T-cell (primary cell): ENCODE measurements at regions not wholly inside any gene's neighbourhood (a gene's known extent, or its start where the extent isn't known, plus 50 kb on each side); places are given as distances from the start of the nearest gene placed in this dataset.

Experiments
- ATAC-seq, 4 experiments: fragments of 200-7000 bp in 3 of 4; fragments of 150-1000 bp in 1 of 4; cut with Tn5 transposase; replicated peaks in 1 of 4; 1 replicate in 3 of 4; 2 replicates in 1 of 4; pipeline ENCODE4 v1.10.0; 2021; ENCODE audit warnings: moderate library complexity in 3 of 4, mild to moderate bottlenecking in 2 of 4, moderate number of reproducible peaks in 1 of 4
- CTCF ChIA-PET, 2 donors: fragments of 300-600 bp; sonication (Branson Sonifier 250); formaldehyde crosslinking; loops; one replicate each; lab custom pipeline; 2022; ENCODE audit warnings: antibody characterized with exemption in 2 of 2; lab: Charles Lee
- POLR2A ChIA-PET, 2 donors: fragments of 300-600 bp; sonication (Branson Sonifier 250); formaldehyde crosslinking; loops; one replicate each; lab custom pipeline; 2022; ENCODE audit warnings: antibody characterized with exemption in 2 of 2; lab: Charles Lee
- DNase-seq, 35 experiments: peaks; one replicate each; pipeline versions ENCODE4 v3.0.0 to v3.0.0-alpha.2; 2013 to 2023
- H3K27ac ChIP-seq: one replicate; pipeline ENCODE4 v1.5.1; 2013; ENCODE audit warnings: low read length
- H3K27me3 ChIP-seq, 2 experiments: replicated peaks in 1 of 2; 1 replicate in 1 of 2; 2 replicates in 1 of 2; pipeline versions ENCODE4 v1.6.1 to v1.7.0; 2013; ENCODE audit warnings: low read length in 1 of 2, mixed read lengths in 1 of 2; ENCODE audit not compliant: control insufficient read depth in 2 of 2, insufficient read depth in 2 of 2; ENCODE audit errors: extremely low read depth in 1 of 2
- H3K36me3 ChIP-seq, 2 donors: 1 replicate in 1 of 2; 2 replicates in 1 of 2; pipeline versions ENCODE4 v1.6.1 to v1.7.0; 2013; ENCODE audit warnings: low read length in 1 of 2; ENCODE audit not compliant: control insufficient read depth in 2 of 2, insufficient read depth in 1 of 2; ENCODE audit errors: extremely low read depth in 1 of 2
- H3K4me1 ChIP-seq, 2 experiments: 1 replicate in 1 of 2; 2 replicates in 1 of 2; pipeline versions ENCODE4 v1.6.1 to v1.7.0; 2013; ENCODE audit warnings: low read length in 2 of 2, mixed read lengths in 1 of 2; ENCODE audit not compliant: insufficient read depth in 2 of 2, control insufficient read depth in 1 of 2; ENCODE audit errors: extremely low read depth in 1 of 2
- H3K4me3 ChIP-seq, 2 donors: 1 replicate in 1 of 2; 2 replicates in 1 of 2; pipeline versions ENCODE4 v1.5.1 to v1.7.0; 2013; ENCODE audit warnings: mild to moderate bottlenecking in 2 of 2, low read length in 1 of 2, moderate library complexity in 1 of 2; ENCODE audit not compliant: control insufficient read depth in 1 of 2; ENCODE audit errors: extremely low read depth in 1 of 2
- H3K9me3 ChIP-seq: 2 replicates; pipeline ENCODE4 v1.7.0; 2013
- H3K27ac Mint-ChIP-seq, 2 donors: one replicate each; pipeline ENCODE4 v1.8.0; 2020 to 2021; ENCODE audit warnings: mild to moderate bottlenecking in 2 of 2, mixed read lengths in 2 of 2
- H3K27me3 Mint-ChIP-seq, 2 donors: one replicate each; pipeline ENCODE4 v1.8.0; 2021 to 2022; ENCODE audit warnings: mixed read lengths in 2 of 2
- H3K36me3 Mint-ChIP-seq: one replicate; pipeline ENCODE4 v1.8.0; 2021; ENCODE audit warnings: mixed read lengths
- H3K4me1 Mint-ChIP-seq, 3 donors: one replicate each; pipeline ENCODE4 v1.8.0; 2020 to 2022; ENCODE audit warnings: mixed read lengths in 3 of 3, mild to moderate bottlenecking in 1 of 3
- H3K4me3 Mint-ChIP-seq, 3 donors: one replicate each; pipeline ENCODE4 v1.8.0; 2020 to 2022; ENCODE audit warnings: mild to moderate bottlenecking in 3 of 3, mixed read lengths in 3 of 3, moderate library complexity in 3 of 3
- H3K9me3 Mint-ChIP-seq, 3 donors: one replicate each; pipeline ENCODE4 v1.8.0; 2020 to 2022; ENCODE audit warnings: mixed read lengths in 3 of 3
- WGBS: methylation state at CpG from one replicate; pipeline ENCODE4 v1.1.5; 2013; ENCODE audit warnings: missing lambda C conversion rate; ENCODE audit not compliant: insufficient coverage; 5-methylcytosine and 5-hydroxymethylcytosine counted together

GRCh38 chr22:27412866-27413445, 388.6 kb downstream of the MN1 start:
- no peaks in the 10 kb centered on the region for H3K4me1 ChIP-seq
- no peaks in the 10 kb centered on the region for H3K4me1 Mint-ChIP-seq
- DNase-seq: no peak
- H3K9me3 Mint-ChIP-seq: no peaks in the 10 kb centered on the region
- H3K27ac Mint-ChIP-seq: no peak overlapping the region
- no peaks in the 10 kb centered on the region for H3K36me3 ChIP-seq
- no peak overlapping the region for H3K27ac ChIP-seq
- ChIA-PET POLR2A (no interaction called here), CTCF (no interaction called here)
- WGBS: 90% methylated on average over 5 of the region's 7 CpGs
- ATAC-seq: no peak
- no peaks in the 10 kb centered on the region for H3K9me3 ChIP-seq
- H3K4me3 Mint-ChIP-seq: no peak overlapping the region
- peaks cover 12 to 22% of the 10 kb centered on the region in 2 donors for H3K27me3 Mint-ChIP-seq
- H3K27me3 ChIP-seq: peaks cover 0 to 21% of the 10 kb centered on the region in 2 experiments
- no peak overlapping the region for H3K4me3 ChIP-seq
- no peaks in the 10 kb centered on the region for H3K36me3 Mint-ChIP-seq

GRCh38 chr22:27413702-27414101, 387.9 kb downstream of the MN1 start:
- no peak overlapping the region for H3K27ac ChIP-seq
- Mint-ChIP-seq H3K4me3 (no peak overlapping the region), H3K36me3 (no peaks in the 10 kb centered on the region), H3K27me3 (peaks cover 10 to 26% of the 10 kb centered on the region in 2 donors), H3K27ac (no peak overlapping the region), H3K4me1 (no peaks in the 10 kb centered on the region), H3K9me3 (no peaks in the 10 kb centered on the region)
- DNase-seq (no peak), ATAC-seq (no peak)
- 100% methylated on average over 1 of the region's 3 CpGs for WGBS
- no peak overlapping the region for H3K4me3 ChIP-seq
- no peaks in the 10 kb centered on the region for H3K36me3 ChIP-seq
- POLR2A ChIA-PET: no interaction called here
- H3K9me3 ChIP-seq: no peaks in the 10 kb centered on the region
- no peaks in the 10 kb centered on the region for H3K4me1 ChIP-seq
- CTCF ChIA-PET: no interaction called here
- H3K27me3 ChIP-seq: peaks cover 0 to 20% of the 10 kb centered on the region in 2 experiments

GRCh38 chr22:27416511-27417420, 384.8 kb downstream of the MN1 start:
- ChIA-PET CTCF (no interaction called here), POLR2A (no interaction called here)
- 39% methylated on average over 6 of the region's 12 CpGs for WGBS
- H3K4me3 Mint-ChIP-seq: no peak overlapping the region
- no peak overlapping the region for H3K27ac Mint-ChIP-seq
- Histone ChIP-seq H3K27me3 (peaks cover 0 to 31% of the 10 kb centered on the region in 2 experiments), H3K4me3 (no peak overlapping the region), H3K9me3 (no peaks in the 10 kb centered on the region), H3K4me1 (no peaks in the 10 kb centered on the region), H3K27ac (no peak overlapping the region), H3K36me3 (no peaks in the 10 kb centered on the region)
- peaks cover 27 to 32% of the 10 kb centered on the region in 2 donors for H3K27me3 Mint-ChIP-seq
- DNase-seq: no peak
- no peaks in the 10 kb centered on the region for H3K36me3 Mint-ChIP-seq
- H3K9me3 Mint-ChIP-seq: no peaks in the 10 kb centered on the region
- no peak for ATAC-seq
- H3K4me1 Mint-ChIP-seq: no peaks in the 10 kb centered on the region

GRCh38 chr22:27417421-27417814, 384.1 kb downstream of the MN1 start:
- Histone ChIP-seq H3K36me3 (no peaks in the 10 kb centered on the region), H3K27ac (no peak overlapping the region), H3K9me3 (no peaks in the 10 kb centered on the region), H3K4me3 (no peak overlapping the region), H3K27me3 (peaks cover 0 to 28% of the 10 kb centered on the region in 2 experiments), H3K4me1 (no peaks in the 10 kb centered on the region)
- POLR2A ChIA-PET: no interaction called here
- no peak overlapping the region for H3K4me3 Mint-ChIP-seq
- CTCF ChIA-PET: no interaction called here
- peaks cover 27% of the 10 kb centered on the region in 2 donors for H3K27me3 Mint-ChIP-seq
- 37% methylated on average over 3 of the region's 5 CpGs for WGBS
- no peak for DNase-seq
- no peak for ATAC-seq
- H3K36me3 Mint-ChIP-seq: no peaks in the 10 kb centered on the region
- no peaks in the 10 kb centered on the region for H3K4me1 Mint-ChIP-seq
- no peaks in the 10 kb centered on the region for H3K9me3 Mint-ChIP-seq
- no peak overlapping the region for H3K27ac Mint-ChIP-seq

- peaks cover 25 to 27% of the 10 kb centered on the region in 2 donors for H3K27me3 Mint-ChIP-seq
- peaks cover 0 to 7% (median 0%) of the 10 kb centered on the region in 3 donors for H3K9me3 Mint-ChIP-seq
- ATAC-seq (no peak), DNase-seq (no peak)
- H3K27ac Mint-ChIP-seq: no peak overlapping the region
- POLR2A ChIA-PET: no interaction called here
- no peak overlapping the region for H3K4me3 Mint-ChIP-seq
- CTCF ChIA-PET: no interaction called here
- 68% methylated on average over 3 of the region's 7 CpGs for whole genome bisulfite sequencing
- H3K4me1 Mint-ChIP-seq: no peaks in the 10 kb centered on the region
- Histone ChIP-seq H3K4me3 (no peak overlapping the region), H3K27ac (no peak overlapping the region), H3K27me3 (peaks cover 0 to 25% of the 10 kb centered on the region in 2 experiments), H3K4me1 (no peaks in the 10 kb centered on the region), H3K36me3 (no peaks in the 10 kb centered on the region), H3K9me3 (no peaks in the 10 kb centered on the region)
- H3K36me3 Mint-ChIP-seq: no peaks in the 10 kb centered on the region
These were observed 383.3 kb downstream of the MN1 start for GRCh38 chr22:27418261-27418660.

GRCh38 chr22:27419473-27419872, 382.1 kb downstream of the MN1 start:
- no peaks in the 10 kb centered on the region for H3K4me1 Mint-ChIP-seq
- Histone ChIP-seq H3K27ac (no peak overlapping the region), H3K36me3 (no peaks in the 10 kb centered on the region), H3K4me3 (no peak overlapping the region), H3K27me3 (peaks cover 0 to 25% of the 10 kb centered on the region in 2 experiments), H3K4me1 (no peaks in the 10 kb centered on the region), H3K9me3 (no peaks in the 10 kb centered on the region)
- H3K27ac Mint-ChIP-seq: no peak overlapping the region
- POLR2A ChIA-PET: no interaction called here
- CTCF ChIA-PET: interaction anchor here in 1 of 2 donors (0.7 kb wide), 1 partner anchor 739 kb away, joined by 3 read pairs; no protein-coding TSS in a partner anchor
- no peak overlapping the region for H3K4me3 Mint-ChIP-seq
- ATAC-seq: no peak
- no peaks in the 10 kb centered on the region for H3K36me3 Mint-ChIP-seq
- DNase-seq: no peak
- WGBS: 92% methylated on average over 4 of the region's 7 CpGs
- peaks cover 0 to 13% (median 0%) of the 10 kb centered on the region in 3 donors for H3K9me3 Mint-ChIP-seq
- H3K27me3 Mint-ChIP-seq: peaks cover 25 to 27% of the 10 kb centered on the region in 2 donors
